ENCODE measurements at regions not wholly inside any gene's neighbourhood (a gene's known extent, or its start where the extent isn't known, plus 50 kb on each side); places are given as distances from the start of the nearest gene placed in this dataset.

DNA sequence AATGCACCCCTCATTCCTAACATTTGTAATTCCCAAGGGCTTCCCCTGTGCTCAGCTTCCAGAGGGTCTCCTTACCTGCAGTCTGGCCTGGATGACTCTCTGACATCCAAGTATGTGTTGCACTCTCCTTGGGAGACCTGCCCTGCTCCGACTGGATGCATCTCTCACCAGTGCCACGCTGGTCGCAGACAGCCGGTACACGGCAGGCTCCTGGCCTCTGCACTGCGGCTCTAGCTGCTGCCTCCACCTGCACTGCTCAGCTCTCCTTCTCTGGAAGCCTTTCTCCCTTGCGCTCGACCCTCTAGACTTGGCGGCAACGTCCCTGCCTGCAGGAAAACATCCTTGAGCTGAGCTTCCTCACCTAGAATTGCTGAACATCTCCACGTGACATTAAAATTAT is 685.9 kb downstream of the BRD1 start:
- Histone ChIP-seq H3K4me2 (ENCODE audit: low read depth, low read length) (no peak overlapping the region), H3K79me2 (ENCODE audit: low read length) (no peaks in the 10 kb centered on the region), H3K9me2 (replicated peaks; ENCODE audit: insufficient read depth, low read length) (no peaks in the 10 kb centered on the region), H3K36me3 (replicated peaks; ENCODE audit: insufficient read depth, low read length) (no peaks in the 10 kb centered on the region), H3K4me1 (ENCODE audit: low read length) (no peaks in the 10 kb centered on the region), H3K4me3 (ENCODE audit: low read length) (no peak overlapping the region), H2AFZ (ENCODE audit: low read length) (no peak overlapping the region), H4K20me1 (ENCODE audit: insufficient read depth, low read length) (no peaks in the 10 kb centered on the region), H3K27me3 (replicated peaks; ENCODE audit: insufficient read depth, low read length) (peaks cover 68% of the 10 kb centered on the region), H3K27ac (ENCODE audit: low read length) (no peak overlapping the region), H3K9ac (ENCODE audit: low read length) (no peak overlapping the region), H3F3A (ENCODE audit: insufficient read depth, low read length) (no peaks in the 10 kb centered on the region), H3K9me3 (replicated peaks; ENCODE audit: insufficient read depth, low read length) (no peaks in the 10 kb centered on the region)
- TF ChIP-seq, protein P1, sequence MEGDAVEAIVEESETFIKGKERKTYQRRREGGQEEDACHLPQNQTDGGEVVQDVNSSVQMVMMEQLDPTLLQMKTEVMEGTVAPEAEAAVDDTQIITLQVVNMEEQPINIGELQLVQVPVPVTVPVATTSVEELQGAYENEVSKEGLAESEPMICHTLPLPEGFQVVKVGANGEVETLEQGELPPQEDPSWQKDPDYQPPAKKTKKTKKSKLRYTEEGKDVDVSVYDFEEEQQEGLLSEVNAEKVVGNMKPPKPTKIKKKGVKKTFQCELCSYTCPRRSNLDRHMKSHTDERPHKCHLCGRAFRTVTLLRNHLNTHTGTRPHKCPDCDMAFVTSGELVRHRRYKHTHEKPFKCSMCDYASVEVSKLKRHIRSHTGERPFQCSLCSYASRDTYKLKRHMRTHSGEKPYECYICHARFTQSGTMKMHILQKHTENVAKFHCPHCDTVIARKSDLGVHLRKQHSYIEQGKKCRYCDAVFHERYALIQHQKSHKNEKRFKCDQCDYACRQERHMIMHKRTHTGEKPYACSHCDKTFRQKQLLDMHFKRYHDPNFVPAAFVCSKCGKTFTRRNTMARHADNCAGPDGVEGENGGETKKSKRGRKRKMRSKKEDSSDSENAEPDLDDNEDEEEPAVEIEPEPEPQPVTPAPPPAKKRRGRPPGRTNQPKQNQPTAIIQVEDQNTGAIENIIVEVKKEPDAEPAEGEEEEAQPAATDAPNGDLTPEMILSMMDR (IDR thresholded peaks at IDR 0.05; ENCODE audit: low read length) = no peak
- TF ChIP-seq EZH2phosphoT487 (IDR thresholded peaks at IDR 0.05; ENCODE audit: low read length) (no peak), EZH2 (optimal IDR thresholded peaks at IDR 0.05; ENCODE audit: low read depth, low read length) (no peak)
- no peak for DNase-seq

DNA sequence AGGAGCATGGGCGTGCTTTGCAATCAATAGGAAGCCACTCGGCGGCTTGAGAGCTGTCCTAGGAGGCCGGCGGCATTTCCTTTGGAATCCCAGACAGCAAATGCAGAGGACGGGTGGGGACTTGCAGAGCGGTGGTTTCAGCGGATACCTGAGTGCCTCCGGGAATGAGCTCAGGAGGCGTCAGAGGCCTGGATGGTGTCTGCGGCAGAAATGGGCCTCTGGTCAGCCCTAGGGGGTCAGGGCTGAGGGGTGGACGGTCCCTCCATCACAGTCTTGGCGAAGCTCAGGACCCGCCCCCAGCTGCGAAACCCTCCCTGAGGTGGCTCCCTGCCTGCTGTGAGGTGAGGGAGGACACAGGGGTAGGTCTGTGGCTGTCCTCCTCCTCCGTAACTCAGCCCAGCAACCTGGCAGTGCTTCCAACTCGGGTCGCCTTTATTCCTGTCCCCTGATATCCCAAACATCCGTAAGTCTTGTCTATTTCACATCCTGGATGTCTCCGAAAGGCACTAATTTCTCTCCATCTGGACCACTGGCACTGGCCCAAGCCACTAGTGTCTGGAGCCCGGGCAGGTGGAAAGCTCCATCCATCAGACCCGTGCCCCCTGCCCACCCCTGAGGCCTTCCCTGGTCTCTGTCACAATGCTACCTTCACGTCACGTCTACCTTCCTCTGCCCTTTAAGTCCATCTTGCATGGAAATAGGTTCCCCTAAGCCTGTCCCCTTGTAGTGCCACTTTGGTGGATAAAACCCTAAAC is 686.6 kb downstream of the BRD1 start:
- peaks cover 65% of the 10 kb centered on the region for H3K27me3 ChIP-seq (replicated peaks; ENCODE audit: insufficient read depth, low read length)
- H3K27ac ChIP-seq (ENCODE audit: low read length) = no peak overlapping the region
- no peaks in the 10 kb centered on the region for H3K9me3 ChIP-seq (replicated peaks; ENCODE audit: insufficient read depth, low read length)
- H3K79me2 ChIP-seq (ENCODE audit: low read length) = no peaks in the 10 kb centered on the region
- no peak overlapping the region for H3K4me2 ChIP-seq (ENCODE audit: low read depth, low read length)
- TF ChIP-seq EZH2phosphoT487 (IDR thresholded peaks at IDR 0.05; ENCODE audit: low read length) = no peak
- TF ChIP-seq, protein P1 (IDR thresholded peaks at IDR 0.05; ENCODE audit: low read length) = no peak
- no peak for TF ChIP-seq EZH2 (optimal IDR thresholded peaks at IDR 0.05; ENCODE audit: low read depth, low read length)
- H3K4me3 ChIP-seq (ENCODE audit: low read length) = no peak overlapping the region
- H2AFZ ChIP-seq (ENCODE audit: low read length) = no peak overlapping the region
- no peak for DNase-seq
- no peaks in the 10 kb centered on the region for H3F3A ChIP-seq (ENCODE audit: insufficient read depth, low read length)
- H3K36me3 ChIP-seq (replicated peaks; ENCODE audit: insufficient read depth, low read length) = no peaks in the 10 kb centered on the region
- H3K9me2 ChIP-seq (replicated peaks; ENCODE audit: insufficient read depth, low read length) = no peaks in the 10 kb centered on the region
- no peaks in the 10 kb centered on the region for H4K20me1 ChIP-seq (ENCODE audit: insufficient read depth, low read length)
- H3K9ac ChIP-seq (ENCODE audit: low read length) = no peak overlapping the region
- H3K4me1 ChIP-seq (ENCODE audit: low read length) = no peaks in the 10 kb centered on the region

DNA sequence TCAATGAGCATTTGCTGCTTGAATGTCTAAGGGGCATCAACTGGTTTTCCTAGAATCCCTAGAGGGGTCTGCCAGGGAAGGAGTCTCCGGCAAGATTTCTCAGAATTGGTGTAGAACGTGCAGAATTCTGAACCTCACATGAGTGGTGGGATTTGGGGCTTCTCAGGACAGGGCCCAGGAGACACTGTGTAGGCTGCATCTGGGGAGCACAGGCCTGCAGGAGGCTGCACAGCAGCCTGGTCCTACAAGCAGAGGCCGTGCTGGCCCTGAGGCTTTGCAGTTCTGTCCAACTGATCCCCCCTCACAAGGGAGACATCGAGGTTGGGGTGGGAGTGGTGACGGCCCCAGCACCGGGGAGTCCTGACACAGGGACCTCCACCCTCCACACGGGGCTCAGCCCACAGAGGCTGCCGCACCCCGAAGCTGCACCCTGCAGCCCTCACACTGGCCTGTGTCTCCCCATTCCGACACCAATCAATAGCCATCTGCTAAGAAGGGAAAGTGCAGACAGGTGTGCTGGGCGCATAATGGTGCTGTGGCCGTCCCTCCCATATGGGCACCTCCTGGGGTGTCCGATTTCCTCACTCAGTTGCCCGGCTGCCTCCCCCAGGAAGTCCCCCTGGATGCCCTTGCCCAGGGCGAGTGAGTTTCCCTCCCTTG is 688.1 kb downstream of the BRD1 start:
- Histone ChIP-seq H4K20me1 (ENCODE audit: insufficient read depth, low read length) (no peaks in the 10 kb centered on the region), H3K4me3 (ENCODE audit: low read length) (no peak overlapping the region), H3K36me3 (replicated peaks; ENCODE audit: insufficient read depth, low read length) (no peaks in the 10 kb centered on the region), H3K27ac (ENCODE audit: low read length) (no peak overlapping the region), H3K4me2 (ENCODE audit: low read depth, low read length) (no peak overlapping the region), H3F3A (ENCODE audit: insufficient read depth, low read length) (no peaks in the 10 kb centered on the region), H3K9ac (ENCODE audit: low read length) (no peak overlapping the region), H3K4me1 (ENCODE audit: low read length) (no peaks in the 10 kb centered on the region), H2AFZ (ENCODE audit: low read length) (no peak overlapping the region), H3K79me2 (ENCODE audit: low read length) (no peaks in the 10 kb centered on the region), H3K9me3 (replicated peaks; ENCODE audit: insufficient read depth, low read length) (no peaks in the 10 kb centered on the region), H3K9me2 (replicated peaks; ENCODE audit: insufficient read depth, low read length) (no peaks in the 10 kb centered on the region), H3K27me3 (replicated peaks; ENCODE audit: insufficient read depth, low read length) (peaks cover 64% of the 10 kb centered on the region)
- no peak for TF ChIP-seq EZH2phosphoT487 (IDR thresholded peaks at IDR 0.05; ENCODE audit: low read length)
- TF ChIP-seq, protein P1 (IDR thresholded peaks at IDR 0.05; ENCODE audit: low read length) = no peak
- no peak for TF ChIP-seq EZH2 (optimal IDR thresholded peaks at IDR 0.05; ENCODE audit: low read depth, low read length)
- no peak for DNase-seq

Measured in MM.1S (cell line).